Peyer's patch (tissue), 4 donors: ENCODE measurements at regions not wholly inside any gene's neighbourhood (a gene's known extent, or its start where the extent isn't known, plus 50 kb on each side); places are given as distances from the start of the nearest gene placed in this dataset.

ENCODE experiments used
- POLR2A ChIP-seq, 2 donors: fragments of 450-650 bp; IDR thresholded peaks; one replicate each; pipeline ENCODE4 v1.5.1; 2017; ENCODE audit warnings: antibody characterized with exemption in 2 of 2, mild to moderate bottlenecking in 2 of 2, moderate library complexity in 2 of 2
- TF ChIP-seq, protein P1 (sequence below), 6 experiments: fragments of 450-650 bp in 4 of 6; fragments of 200-600 bp in 2 of 6; sonication (generic) in 1 of 6; IDR thresholded peaks; one replicate each; pipeline ENCODE4 v1.5.1; 2017 to 2019; ENCODE audit warnings: antibody characterized with exemption in 6 of 6, mild to moderate bottlenecking in 3 of 6, moderate library complexity in 1 of 6

DNA sequence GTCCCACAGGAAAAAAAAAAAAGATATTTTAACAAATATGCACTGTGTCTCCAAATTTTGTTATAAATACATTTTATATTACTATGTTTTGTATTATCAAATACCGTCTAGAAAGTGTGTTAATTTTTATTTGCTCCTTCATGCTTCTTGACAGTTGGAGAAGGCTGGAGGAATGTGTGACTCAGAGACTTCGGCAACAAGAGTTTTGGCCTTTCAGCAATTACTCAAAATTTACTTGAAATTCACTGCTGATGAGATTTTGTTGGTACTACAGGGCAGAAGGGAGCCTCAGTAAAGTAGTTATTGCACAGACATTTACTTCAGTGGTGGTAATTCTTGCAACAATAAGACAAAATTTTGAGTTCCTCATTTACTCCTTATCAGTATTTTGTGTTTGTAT is 2164.0 kb downstream of the PCDH7 start:
- TF ChIP-seq, protein P1, sequence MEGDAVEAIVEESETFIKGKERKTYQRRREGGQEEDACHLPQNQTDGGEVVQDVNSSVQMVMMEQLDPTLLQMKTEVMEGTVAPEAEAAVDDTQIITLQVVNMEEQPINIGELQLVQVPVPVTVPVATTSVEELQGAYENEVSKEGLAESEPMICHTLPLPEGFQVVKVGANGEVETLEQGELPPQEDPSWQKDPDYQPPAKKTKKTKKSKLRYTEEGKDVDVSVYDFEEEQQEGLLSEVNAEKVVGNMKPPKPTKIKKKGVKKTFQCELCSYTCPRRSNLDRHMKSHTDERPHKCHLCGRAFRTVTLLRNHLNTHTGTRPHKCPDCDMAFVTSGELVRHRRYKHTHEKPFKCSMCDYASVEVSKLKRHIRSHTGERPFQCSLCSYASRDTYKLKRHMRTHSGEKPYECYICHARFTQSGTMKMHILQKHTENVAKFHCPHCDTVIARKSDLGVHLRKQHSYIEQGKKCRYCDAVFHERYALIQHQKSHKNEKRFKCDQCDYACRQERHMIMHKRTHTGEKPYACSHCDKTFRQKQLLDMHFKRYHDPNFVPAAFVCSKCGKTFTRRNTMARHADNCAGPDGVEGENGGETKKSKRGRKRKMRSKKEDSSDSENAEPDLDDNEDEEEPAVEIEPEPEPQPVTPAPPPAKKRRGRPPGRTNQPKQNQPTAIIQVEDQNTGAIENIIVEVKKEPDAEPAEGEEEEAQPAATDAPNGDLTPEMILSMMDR (IDR thresholded peaks at IDR 0.05) = no peak
- TF ChIP-seq POLR2A (IDR thresholded peaks at IDR 0.05) = no peak
